ENCODE measurements at regions not wholly inside any gene's neighbourhood (a gene's known extent, or its start where the extent isn't known, plus 50 kb on each side); places are given as distances from the start of the nearest gene placed in this dataset.

GRCh38 chr2:191476901-191477300, 201.0 kb upstream of the NABP1 start:
- Histone ChIP-seq H3K4me1 (ENCODE audit: insufficient read depth, low read length) (peaks cover 22% of the 10 kb centered on the region), H3K9me3 (ENCODE audit: low read length) (peaks cover 4% of the 10 kb centered on the region)

GRCh38 chr2:191478799-191479679, 198.9 kb upstream of the NABP1 start:
- no peak overlapping the region for H3K4me3 ChIP-seq (ENCODE audit: low read length)
- H3K9me3 ChIP-seq (ENCODE audit: low read length) = peaks cover 5% of the 10 kb centered on the region
- H2AFZ ChIP-seq (ENCODE audit: low read depth, low read length) = no peak overlapping the region
- H3K36me3 ChIP-seq (ENCODE audit: insufficient read depth, low read length) = no peaks in the 10 kb centered on the region
- H3K4me1 ChIP-seq (ENCODE audit: insufficient read depth, low read length) = peaks cover 22% of the 10 kb centered on the region
- H3K27me3 ChIP-seq (ENCODE audit: insufficient read depth, low read length) = no peaks in the 10 kb centered on the region

More at GRCh38 chr2:191476901-191477300, 201.0 kb upstream of the NABP1 start:
- H3K4me3 ChIP-seq (ENCODE audit: low read length) = no peak overlapping the region
- no peaks in the 10 kb centered on the region for H3K27me3 ChIP-seq (ENCODE audit: insufficient read depth, low read length)
- no peak overlapping the region for H2AFZ ChIP-seq (ENCODE audit: low read depth, low read length)
- no peaks in the 10 kb centered on the region for H3K36me3 ChIP-seq (ENCODE audit: insufficient read depth, low read length)

- Histone ChIP-seq H3K4me1 (ENCODE audit: insufficient read depth, low read length) (peaks cover 22% of the 10 kb centered on the region), H2AFZ (ENCODE audit: low read depth, low read length) (no peak overlapping the region), H3K36me3 (ENCODE audit: insufficient read depth, low read length) (no peaks in the 10 kb centered on the region), H3K9me3 (ENCODE audit: low read length) (peaks cover 5% of the 10 kb centered on the region), H3K4me3 (ENCODE audit: low read length) (no peak overlapping the region), H3K27me3 (ENCODE audit: insufficient read depth, low read length) (no peaks in the 10 kb centered on the region)
Measured at GRCh38 chr2:191479680-191480023, 198.3 kb upstream of the NABP1 start.

- Histone ChIP-seq H2AFZ (ENCODE audit: low read depth, low read length) (no peak overlapping the region), H3K9me3 (ENCODE audit: low read length) (peaks cover 5% of the 10 kb centered on the region), H3K27me3 (ENCODE audit: insufficient read depth, low read length) (no peaks in the 10 kb centered on the region), H3K36me3 (ENCODE audit: insufficient read depth, low read length) (no peaks in the 10 kb centered on the region), H3K4me1 (ENCODE audit: insufficient read depth, low read length) (peaks cover 22% of the 10 kb centered on the region), H3K4me3 (ENCODE audit: low read length) (no peak overlapping the region)
Measured at GRCh38 chr2:191481305-191482070, 196.4 kb upstream of the NABP1 start.

DNA sequence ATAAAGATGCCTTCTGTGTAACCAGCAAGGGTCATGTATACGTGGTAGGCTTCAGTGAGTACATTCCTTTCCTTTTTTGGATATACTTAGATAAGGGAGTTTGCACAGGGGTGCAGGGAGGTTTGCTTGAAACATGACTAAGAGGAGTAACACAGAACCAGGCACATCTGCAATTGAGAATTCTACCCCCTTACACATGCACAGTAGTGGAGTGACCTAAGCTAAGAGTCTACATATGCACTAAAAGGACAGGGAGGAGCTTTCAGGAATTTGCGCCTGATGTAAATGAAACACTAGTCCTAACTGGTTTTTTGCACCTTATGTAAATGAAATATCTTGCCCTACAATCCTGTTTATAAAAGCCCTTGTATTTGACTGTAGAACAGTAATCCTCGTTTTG, 194.8 kb upstream of the NABP1 start:
- Histone ChIP-seq H3K4me3 (ENCODE audit: low read length) (no peak overlapping the region), H3K9me3 (ENCODE audit: low read length) (peaks cover 5% of the 10 kb centered on the region), H3K27me3 (ENCODE audit: insufficient read depth, low read length) (no peaks in the 10 kb centered on the region), H2AFZ (ENCODE audit: low read depth, low read length) (no peak overlapping the region), H3K36me3 (ENCODE audit: insufficient read depth, low read length) (no peaks in the 10 kb centered on the region), H3K4me1 (ENCODE audit: insufficient read depth, low read length) (peaks cover 32% of the 10 kb centered on the region)

DNA sequence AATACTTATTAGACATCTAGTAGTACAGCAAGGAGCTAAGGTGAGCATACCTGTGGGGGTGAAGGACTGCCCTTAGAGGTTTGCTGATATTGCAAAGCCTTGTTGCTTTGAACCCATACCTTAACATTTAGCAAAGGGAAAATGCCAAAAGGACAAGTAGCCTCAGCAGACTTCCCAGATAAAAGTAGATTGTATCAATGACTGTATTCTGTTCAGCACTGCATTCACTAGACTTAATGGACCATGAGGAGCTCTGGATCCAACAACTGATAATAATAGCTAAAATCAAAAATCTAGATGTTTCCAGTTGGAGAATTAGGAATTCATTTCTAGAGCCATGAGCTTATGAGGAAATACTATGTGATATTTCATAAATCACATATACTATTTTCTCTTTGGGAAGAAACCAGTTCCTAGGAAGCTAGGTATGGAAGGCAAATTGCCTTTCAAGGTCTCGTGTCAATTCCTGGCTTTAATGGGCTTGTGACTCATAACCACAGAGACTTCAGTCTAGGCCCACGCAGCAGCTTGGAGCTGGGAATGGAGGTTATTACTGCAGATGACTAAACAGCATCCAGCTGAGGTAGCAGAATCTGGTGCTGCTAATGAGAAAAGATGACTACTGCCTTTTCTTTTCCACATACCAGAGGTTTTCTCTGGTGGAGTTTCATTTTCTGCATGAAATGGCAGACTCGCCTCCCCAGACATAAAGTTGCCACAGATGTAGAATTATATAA, 191.2 kb upstream of the NABP1 start:
- H3K36me3 ChIP-seq (ENCODE audit: insufficient read depth, low read length) = no peaks in the 10 kb centered on the region
- H3K4me3 ChIP-seq (ENCODE audit: low read length) = no peak overlapping the region
- peaks cover 16% of the 10 kb centered on the region for H3K4me1 ChIP-seq (ENCODE audit: insufficient read depth, low read length)

DNA sequence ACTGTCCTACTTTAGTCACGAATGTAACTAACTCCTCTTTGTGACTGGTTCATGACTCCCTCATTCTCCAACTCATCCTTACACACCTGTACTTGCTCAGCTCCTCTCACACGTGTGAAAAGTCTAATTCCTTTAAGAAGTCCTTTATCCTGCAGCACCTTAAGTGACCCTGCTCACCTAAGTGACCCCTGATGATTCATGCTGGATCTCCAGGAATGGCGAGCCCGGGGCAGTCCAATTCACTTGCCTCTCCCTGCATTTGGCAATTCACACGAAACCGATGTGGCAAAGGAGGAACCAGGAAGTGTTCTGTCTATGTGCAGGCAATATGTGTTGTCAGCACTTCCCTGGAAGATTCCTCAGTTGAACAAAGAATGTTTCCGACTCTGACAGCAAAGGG, 189.8 kb upstream of the NABP1 start:
- H3K9me3 ChIP-seq (ENCODE audit: low read length) = no peaks in the 10 kb centered on the region
- peaks cover 16% of the 10 kb centered on the region for H3K4me1 ChIP-seq (ENCODE audit: insufficient read depth, low read length)
- no peaks in the 10 kb centered on the region for H3K36me3 ChIP-seq (ENCODE audit: insufficient read depth, low read length)
- no peaks in the 10 kb centered on the region for H3K27me3 ChIP-seq (ENCODE audit: insufficient read depth, low read length)
- H3K4me3 ChIP-seq (ENCODE audit: low read length) = no peak overlapping the region
- H2AFZ ChIP-seq (ENCODE audit: low read depth, low read length) = no peak overlapping the region

More for the DNA sequence above, 191.2 kb upstream of the NABP1 start:
- Histone ChIP-seq H3K9me3 (ENCODE audit: low read length) (peaks cover 2% of the 10 kb centered on the region), H3K27me3 (ENCODE audit: insufficient read depth, low read length) (no peaks in the 10 kb centered on the region), H2AFZ (ENCODE audit: low read depth, low read length) (no peak overlapping the region)

DNA sequence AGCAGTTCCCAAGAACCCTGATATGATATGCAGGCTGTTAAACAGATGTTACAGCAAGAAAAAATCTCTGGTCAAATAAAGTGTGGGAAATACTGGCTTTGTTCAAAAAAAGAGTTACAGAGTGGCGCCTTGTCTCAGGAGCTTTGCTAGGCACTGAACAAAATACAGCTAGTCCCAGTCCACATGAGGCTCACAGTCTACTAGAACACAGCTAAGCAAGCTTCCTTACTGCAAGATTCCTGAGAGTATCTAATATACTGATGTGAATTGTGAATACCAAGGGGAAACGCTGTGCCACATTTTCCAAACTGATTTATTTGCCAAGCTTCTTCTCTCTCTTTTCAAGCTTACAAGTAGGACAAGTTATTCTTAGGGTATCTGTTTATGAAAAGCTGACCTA, 188.8 kb upstream of the NABP1 start:
- Histone ChIP-seq H3K27me3 (ENCODE audit: insufficient read depth, low read length) (no peaks in the 10 kb centered on the region), H3K4me1 (ENCODE audit: insufficient read depth, low read length) (peaks cover 16% of the 10 kb centered on the region), H2AFZ (ENCODE audit: low read depth, low read length) (no peak overlapping the region), H3K36me3 (ENCODE audit: insufficient read depth, low read length) (no peaks in the 10 kb centered on the region), H3K4me3 (ENCODE audit: low read length) (no peak overlapping the region), H3K9me3 (ENCODE audit: low read length) (no peaks in the 10 kb centered on the region)

DNA sequence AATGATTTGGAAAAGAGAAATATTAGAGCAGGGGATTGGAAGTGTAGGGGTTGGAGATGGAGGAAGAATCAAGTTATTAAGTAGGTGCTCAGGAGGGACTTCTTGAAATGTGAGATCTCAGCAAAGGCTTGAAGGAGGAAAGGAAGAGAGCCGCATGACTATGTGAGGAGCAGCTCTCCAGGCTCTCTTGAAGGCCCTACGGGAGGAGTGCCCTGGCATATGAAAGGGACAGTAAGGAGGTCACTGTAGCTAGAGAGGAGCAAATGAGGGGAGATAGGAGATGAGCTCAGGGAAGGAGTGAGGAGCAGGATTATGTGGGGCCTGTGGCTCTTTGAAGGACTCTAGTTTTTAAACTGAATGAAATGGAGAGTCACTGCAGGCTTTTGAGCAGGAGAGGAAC, 181.1 kb upstream of the NABP1 start:
- H3K9me3 ChIP-seq (ENCODE audit: low read length) = no peaks in the 10 kb centered on the region
- H3K4me1 ChIP-seq (ENCODE audit: insufficient read depth, low read length) = no peaks in the 10 kb centered on the region
- no peak overlapping the region for H2AFZ ChIP-seq (ENCODE audit: low read depth, low read length)
- no peak overlapping the region for H3K4me3 ChIP-seq (ENCODE audit: low read length)
- H3K27me3 ChIP-seq (ENCODE audit: insufficient read depth, low read length) = no peaks in the 10 kb centered on the region
- no peaks in the 10 kb centered on the region for H3K36me3 ChIP-seq (ENCODE audit: insufficient read depth, low read length)

DNA sequence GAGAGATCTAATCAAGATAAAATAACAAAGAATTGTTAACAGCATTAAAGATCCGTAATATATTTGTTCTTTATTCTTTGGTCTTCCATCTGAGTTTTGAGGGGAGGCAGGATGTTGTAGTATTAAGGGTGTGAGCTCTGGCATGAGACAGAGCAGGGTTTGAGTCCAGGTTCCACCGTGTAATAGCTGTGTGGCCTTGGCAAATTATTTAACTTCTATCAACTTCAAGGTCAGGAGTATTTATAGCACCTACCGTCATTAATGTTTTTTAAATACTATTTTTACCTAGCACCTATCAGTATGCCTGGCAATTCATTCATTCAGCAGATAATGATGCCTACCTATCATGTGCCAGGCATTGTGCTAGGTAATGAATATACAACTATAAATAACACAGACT, 180.1 kb upstream of the NABP1 start:
- H3K4me1 ChIP-seq (ENCODE audit: insufficient read depth, low read length) = no peaks in the 10 kb centered on the region
- no peak overlapping the region for H2AFZ ChIP-seq (ENCODE audit: low read depth, low read length)
- no peaks in the 10 kb centered on the region for H3K9me3 ChIP-seq (ENCODE audit: low read length)
- no peaks in the 10 kb centered on the region for H3K36me3 ChIP-seq (ENCODE audit: insufficient read depth, low read length)
- H3K27me3 ChIP-seq (ENCODE audit: insufficient read depth, low read length) = no peaks in the 10 kb centered on the region
- no peak overlapping the region for H3K4me3 ChIP-seq (ENCODE audit: low read length)

DNA sequence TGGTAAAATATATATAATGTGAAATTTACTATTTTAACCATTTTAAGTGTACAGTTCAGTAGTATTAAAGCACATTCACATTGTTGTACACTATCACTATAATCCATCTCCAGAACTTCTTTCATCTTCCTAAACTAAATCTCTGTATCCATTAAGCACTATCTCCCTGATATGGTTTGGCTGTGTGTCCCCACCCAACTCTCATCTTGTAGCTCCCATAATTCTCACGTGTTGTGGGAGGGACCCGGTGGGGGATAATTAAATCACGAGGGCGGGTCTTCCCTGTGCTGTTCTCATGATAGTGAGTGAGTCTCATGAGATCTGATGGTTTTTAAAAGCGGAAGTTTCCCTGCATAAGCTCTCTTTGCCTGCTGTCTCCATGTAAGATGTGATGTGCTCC, 178.9 kb upstream of the NABP1 start:
- H3K36me3 ChIP-seq (ENCODE audit: insufficient read depth, low read length) = no peaks in the 10 kb centered on the region
- H3K9me3 ChIP-seq (ENCODE audit: low read length) = no peaks in the 10 kb centered on the region
- no peak overlapping the region for H2AFZ ChIP-seq (ENCODE audit: low read depth, low read length)
- H3K27me3 ChIP-seq (ENCODE audit: insufficient read depth, low read length) = no peaks in the 10 kb centered on the region
- H3K4me3 ChIP-seq (ENCODE audit: low read length) = no peak overlapping the region
- H3K4me1 ChIP-seq (ENCODE audit: insufficient read depth, low read length) = no peaks in the 10 kb centered on the region

DNA sequence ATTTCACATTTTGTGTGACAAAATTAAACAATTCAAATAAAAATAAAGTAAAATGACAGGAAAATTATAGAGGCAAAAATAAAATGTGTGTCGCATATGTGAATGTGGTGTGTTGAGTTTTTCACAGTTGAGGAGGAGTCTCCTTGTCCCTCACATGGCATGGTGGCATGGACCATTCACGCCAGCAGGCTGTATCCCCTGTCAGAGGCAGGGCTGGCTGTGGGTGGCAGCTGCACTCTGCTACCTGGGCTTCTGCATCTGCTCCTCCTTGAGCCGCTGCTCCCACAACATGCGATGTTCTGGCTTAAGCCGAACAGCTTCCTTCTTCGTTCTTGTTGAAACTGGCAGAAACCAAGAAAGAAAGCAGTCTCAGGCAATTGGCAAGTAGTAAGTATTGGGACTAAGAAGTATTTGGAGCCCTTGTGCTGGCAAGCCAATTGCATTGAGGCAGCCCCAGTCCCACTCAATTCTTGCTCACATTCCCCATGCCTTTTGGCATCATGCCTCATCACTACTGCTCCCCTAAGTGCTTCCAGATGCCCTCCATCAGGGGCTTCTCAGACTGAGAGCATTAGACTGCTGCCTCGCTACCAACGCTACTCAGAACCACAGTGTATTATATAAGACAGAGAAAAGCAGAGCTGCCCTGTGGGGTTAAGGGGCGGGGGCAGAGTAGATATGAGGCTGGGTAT, 177.9 kb upstream of the NABP1 start:
- Histone ChIP-seq H3K4me1 (ENCODE audit: insufficient read depth, low read length) (no peaks in the 10 kb centered on the region), H3K27me3 (ENCODE audit: insufficient read depth, low read length) (no peaks in the 10 kb centered on the region), H2AFZ (ENCODE audit: low read depth, low read length) (no peak overlapping the region), H3K4me3 (ENCODE audit: low read length) (no peak overlapping the region), H3K36me3 (ENCODE audit: insufficient read depth, low read length) (no peaks in the 10 kb centered on the region), H3K9me3 (ENCODE audit: low read length) (no peaks in the 10 kb centered on the region)

GRCh38 chr2:191500566-191500883, 177.4 kb upstream of the NABP1 start:
- Histone ChIP-seq H3K4me3 (ENCODE audit: low read length) (no peak overlapping the region), H3K9me3 (ENCODE audit: low read length) (no peaks in the 10 kb centered on the region), H3K27me3 (ENCODE audit: insufficient read depth, low read length) (no peaks in the 10 kb centered on the region), H3K4me1 (ENCODE audit: insufficient read depth, low read length) (no peaks in the 10 kb centered on the region), H3K36me3 (ENCODE audit: insufficient read depth, low read length) (no peaks in the 10 kb centered on the region), H2AFZ (ENCODE audit: low read depth, low read length) (no peak overlapping the region)
